NCI-H2029 (cell line): ENCODE measurements at regions not wholly inside any gene's neighbourhood (a gene's known extent, or its start where the extent isn't known, plus 50 kb on each side); places are given as distances from the start of the nearest gene placed in this dataset.

ENCODE experiments used
- DNase-seq: peaks from one replicate; lab custom pipeline; 2025; lab: John Stamatoyannopoulos, UW

GRCh38 chr18:56224669-56225561, 413.5 kb downstream of the TXNL1 start:
- DNase-seq: no peak

GRCh38 chr18:56221195-56222065, 417.0 kb downstream of the TXNL1 start:
- no peak for DNase-seq

GRCh38 chr18:56217406-56217805, 421.0 kb downstream of the TXNL1 start:
- DNase-seq: no peak

- DNase-seq: no peak
Observed at GRCh38 chr18:56214706-56215105, 423.7 kb downstream of the TXNL1 start.

GRCh38 chr18:56210520-56210919, 427.9 kb downstream of the TXNL1 start:
- no peak for DNase-seq

GRCh38 chr18:56207989-56208388, 430.4 kb downstream of the TXNL1 start:
- no peak for DNase-seq

- DNase-seq: no peak
Observed at GRCh38 chr18:56204052-56204451, 434.3 kb downstream of the TXNL1 start.

- DNase-seq: no peak
Observed at GRCh38 chr18:56202678-56203077, 435.7 kb downstream of the TXNL1 start.

- no peak for DNase-seq
Observed at GRCh38 chr18:56200381-56200911, 437.9 kb downstream of the TXNL1 start.

- DNase-seq: no peak
Observed at GRCh38 chr18:56199580-56200330, 438.6 kb downstream of the TXNL1 start.

- DNase-seq: no peak
Observed at GRCh38 chr18:56197241-56197859, 441.0 kb downstream of the TXNL1 start.

GRCh38 chr18:56196495-56197225, 441.7 kb downstream of the TXNL1 start:
- no peak for DNase-seq

GRCh38 chr18:56191334-56191733, 447.1 kb downstream of the TXNL1 start:
- DNase-seq: no peak

- no peak for DNase-seq
Observed at GRCh38 chr18:56189615-56190014, 448.8 kb downstream of the TXNL1 start.

- no peak for DNase-seq
Observed at GRCh38 chr18:56188529-56189275, 449.7 kb downstream of the TXNL1 start.

GRCh38 chr18:56186319-56186718, 452.1 kb downstream of the TXNL1 start:
- no peak for DNase-seq

GRCh38 chr18:56185126-56185525, 453.3 kb downstream of the TXNL1 start:
- no peak for DNase-seq

- DNase-seq: no peak
Observed at GRCh38 chr18:56176751-56177150, 461.6 kb downstream of the TXNL1 start.

- DNase-seq: no peak
Observed at GRCh38 chr18:56175330-56176001, 462.9 kb downstream of the TXNL1 start.
